ENCODE measurements at regions not wholly inside any gene's neighbourhood (a gene's known extent, or its start where the extent isn't known, plus 50 kb on each side); places are given as distances from the start of the nearest gene placed in this dataset.
"Not testable (repeated sequence)": the region's sequence is repeated elsewhere in the genome, so short reads cannot be mapped to it uniquely, and the experiment has no call there.

GRCh38 chr14:105896206-105896605 is 369.8 kb downstream of the TMEM121 start:
- not testable (repeated sequence) for DNase-seq

- DNase-seq = not testable (repeated sequence)
Observed at GRCh38 chr14:105896961-105897724, 370.8 kb downstream of the TMEM121 start.

GRCh38 chr14:105897725-105898113 is 371.3 kb downstream of the TMEM121 start:
- DNase-seq = no peak

- no peak for DNase-seq
Observed at GRCh38 chr14:105898482-105899010, 372.2 kb downstream of the TMEM121 start.

GRCh38 chr14:105899071-105899641 is 372.8 kb downstream of the TMEM121 start:
- no peak for DNase-seq

GRCh38 chr14:105899657-105900397 is 373.4 kb downstream of the TMEM121 start:
- no peak for DNase-seq

- DNase-seq = no peak
Observed at GRCh38 chr14:105900398-105901160, 374.2 kb downstream of the TMEM121 start.

GRCh38 chr14:105901226-105901625 is 374.8 kb downstream of the TMEM121 start:
- no peak for DNase-seq

GRCh38 chr14:105902131-105902898 is 375.9 kb downstream of the TMEM121 start:
- no peak for DNase-seq

- not testable (repeated sequence) for DNase-seq
Observed at GRCh38 chr14:105902899-105903165, 376.4 kb downstream of the TMEM121 start.

- no peak for DNase-seq
Observed at GRCh38 chr14:105903971-105904370, 377.6 kb downstream of the TMEM121 start.

- DNase-seq = no peak
Observed at GRCh38 chr14:105904379-105904778, 378.0 kb downstream of the TMEM121 start.

- no peak for DNase-seq
Observed at GRCh38 chr14:105905456-105905855, 379.1 kb downstream of the TMEM121 start.

GRCh38 chr14:105907276-105907675 is 380.9 kb downstream of the TMEM121 start:
- no peak for DNase-seq

- DNase-seq = no peak
Observed at GRCh38 chr14:105908006-105908405, 381.6 kb downstream of the TMEM121 start.

GRCh38 chr14:105908481-105908911 is 382.1 kb downstream of the TMEM121 start:
- DNase-seq = no peak

- no peak for DNase-seq
Observed at GRCh38 chr14:105909046-105909827, 382.9 kb downstream of the TMEM121 start.

GRCh38 chr14:105909828-105910120 is 383.4 kb downstream of the TMEM121 start:
- DNase-seq = not testable (repeated sequence)

GRCh38 chr14:105910426-105910825 is 384.0 kb downstream of the TMEM121 start:
- DNase-seq = no peak

- no peak for DNase-seq
Observed at GRCh38 chr14:105911006-105911847, 384.8 kb downstream of the TMEM121 start.

GRCh38 chr14:105911848-105912292 is 385.5 kb downstream of the TMEM121 start:
- not testable (repeated sequence) for DNase-seq
